Renal cortical epithelial cell (primary cell): ENCODE measurements at regions not wholly inside any gene's neighbourhood (a gene's known extent, or its start where the extent isn't known, plus 50 kb on each side); places are given as distances from the start of the nearest gene placed in this dataset.
A peak's percentile ranks its signal among the peaks of the same experiment; 100 is the strongest.
"Not testable (repeated sequence)": the region's sequence is repeated elsewhere in the genome, so short reads cannot be mapped to it uniquely, and the experiment has no call there.

Experiments used
- DNase-seq: peaks from one replicate; pipeline ENCODE4 v3.0.0-alpha.2; 2011; ENCODE audit warnings: low read depth

- DNase-seq: no peak
Measured at GRCh38 chr16:79895053-79895916, 294.7 kb upstream of the MAF start.

- DNase-seq: no peak
Measured at GRCh38 chr16:79893445-79893844, 292.9 kb upstream of the MAF start.

GRCh38 chr16:79892278-79892677, 291.7 kb upstream of the MAF start:
- DNase-seq: no peak

- no peak for DNase-seq
Measured at GRCh38 chr16:79891458-79891857, 290.9 kb upstream of the MAF start.

GRCh38 chr16:79887541-79888540, 287.3 kb upstream of the MAF start:
- no peak for DNase-seq

GRCh38 chr16:79885320-79885719, 284.8 kb upstream of the MAF start:
- DNase-seq: no peak

GRCh38 chr16:79883494-79883893, 283.0 kb upstream of the MAF start:
- no peak for DNase-seq

- no peak for DNase-seq
Measured at GRCh38 chr16:79882340-79883005, 281.9 kb upstream of the MAF start.

- DNase-seq: not testable (repeated sequence)
Measured at GRCh38 chr16:79881107-79881506, 280.6 kb upstream of the MAF start.

- no peak for DNase-seq
Measured at GRCh38 chr16:79876332-79876730, 275.8 kb upstream of the MAF start.

GRCh38 chr16:79874391-79874790, 273.9 kb upstream of the MAF start:
- peak; percentile 88 for DNase-seq

GRCh38 chr16:79873825-79874224, 273.3 kb upstream of the MAF start:
- DNase-seq: no peak

GRCh38 chr16:79871906-79872305, 271.4 kb upstream of the MAF start:
- DNase-seq: peak; percentile 72

- DNase-seq: no peak
Measured at GRCh38 chr16:79870016-79870886, 269.7 kb upstream of the MAF start.

- DNase-seq: no peak
Measured at GRCh38 chr16:79869304-79870015, 268.9 kb upstream of the MAF start.

- DNase-seq: no peak
Measured at GRCh38 chr16:79868841-79869240, 268.3 kb upstream of the MAF start.

GRCh38 chr16:79867425-79867997, 267.0 kb upstream of the MAF start:
- no peak for DNase-seq

GRCh38 chr16:79865918-79866317, 265.4 kb upstream of the MAF start:
- no peak for DNase-seq

GRCh38 chr16:79864781-79865391, 264.3 kb upstream of the MAF start:
- no peak for DNase-seq
